GOT3 (cell line): ENCODE measurements at regions not wholly inside any gene's neighbourhood (a gene's known extent, or its start where the extent isn't known, plus 50 kb on each side); places are given as distances from the start of the nearest gene placed in this dataset.
"Not testable (repeated sequence)": the region's sequence is repeated elsewhere in the genome, so short reads cannot be mapped to it uniquely, and the experiment has no call there.

Experiments
- DNase-seq: peaks from one replicate; lab custom pipeline; 2025; ENCODE audit warnings: mixed read lengths; lab: John Stamatoyannopoulos, UW

GRCh38 chr2:186381573-186381972, 104.5 kb upstream of the ZC3H15 start:
- DNase-seq = no peak

GRCh38 chr2:186382932-186383331, 103.1 kb upstream of the ZC3H15 start:
- no peak for DNase-seq

DNA sequence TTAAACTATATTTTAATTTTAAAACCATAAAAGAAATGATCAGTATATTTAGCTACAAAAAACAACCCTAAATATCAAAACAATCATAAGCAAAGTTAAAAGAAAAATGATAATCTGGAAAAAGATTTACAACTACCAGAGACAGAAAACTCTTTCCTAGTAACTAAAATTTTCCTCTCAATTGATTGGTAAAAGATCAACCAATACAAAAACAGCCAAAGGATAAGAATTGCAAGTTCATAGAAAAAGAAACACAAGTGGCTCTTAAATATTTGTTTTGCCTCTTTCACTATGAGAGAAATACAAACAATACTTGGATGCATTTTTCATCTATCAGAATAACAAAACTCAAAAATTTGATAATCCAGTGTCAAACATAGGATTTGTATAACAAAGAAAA, 101.8 kb upstream of the ZC3H15 start:
- no peak for DNase-seq

GRCh38 chr2:186385638-186386201, 100.3 kb upstream of the ZC3H15 start:
- DNase-seq = not testable (repeated sequence)

DNA sequence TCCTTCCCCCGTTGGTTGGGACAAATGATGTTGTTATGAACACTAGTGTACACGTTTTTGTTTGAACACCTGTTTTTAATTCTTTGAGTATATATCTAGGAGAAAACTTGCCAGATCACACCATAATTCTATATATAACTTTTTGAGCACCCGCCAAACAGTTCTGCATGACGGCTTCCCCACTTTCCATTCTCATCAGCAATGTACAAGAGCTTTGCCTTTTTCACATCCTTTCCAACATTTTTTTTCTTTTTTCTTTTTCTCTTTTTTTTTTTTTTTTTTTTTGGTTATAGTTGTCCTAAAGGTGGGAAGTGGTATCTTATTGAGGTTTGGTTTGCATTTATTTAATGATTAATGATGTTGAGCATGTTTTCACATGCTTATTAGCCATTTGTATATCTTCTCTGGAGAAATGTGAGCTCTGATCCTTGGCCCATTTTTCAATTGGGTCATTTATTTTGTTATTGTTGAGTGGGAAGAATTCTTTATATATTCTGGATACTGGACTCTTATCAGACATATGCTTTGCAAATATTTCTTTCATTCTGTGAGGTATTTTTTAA, 86.9 kb upstream of the ZC3H15 start:
- no peak for DNase-seq

DNA sequence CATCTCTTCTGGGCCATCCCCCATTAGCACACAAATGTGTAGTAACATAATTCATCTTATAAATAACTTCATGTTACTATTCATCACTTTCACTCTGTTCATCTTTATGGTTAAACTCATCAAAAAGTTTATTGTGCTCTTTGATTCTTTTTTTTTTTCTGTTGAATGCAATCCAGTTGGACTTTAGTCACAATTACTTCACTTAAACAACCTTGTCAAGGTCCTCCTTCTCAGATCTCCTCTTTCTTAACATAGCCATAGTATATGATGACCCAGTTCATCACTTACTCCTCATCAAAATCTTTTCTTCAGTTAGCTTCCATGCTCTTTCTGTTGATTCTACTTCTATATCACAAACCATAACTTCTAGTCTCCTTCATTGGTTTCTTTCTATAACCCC, 80.2 kb upstream of the ZC3H15 start:
- DNase-seq = no peak

- no peak for DNase-seq
These were observed 78.4 kb upstream of the ZC3H15 start for GRCh38 chr2:186407611-186408010.

DNA sequence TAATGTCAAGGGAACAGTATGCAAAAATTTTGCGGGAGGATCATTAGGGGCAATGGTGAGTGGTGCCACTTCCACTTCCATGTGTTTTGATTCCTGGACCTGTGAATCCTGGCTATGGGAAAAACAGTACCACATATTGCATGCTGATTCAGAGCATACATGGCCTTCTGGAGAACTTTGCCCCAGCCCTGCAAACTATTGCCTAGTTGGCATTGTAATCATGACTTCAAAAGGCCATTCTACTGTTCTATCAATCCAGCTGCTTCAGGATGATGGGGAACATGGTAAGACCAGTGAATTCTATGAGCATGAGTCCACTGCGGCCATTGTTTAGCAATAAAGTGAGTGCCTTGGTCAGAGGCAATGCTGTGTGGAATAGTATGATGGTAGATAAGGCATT, 75.3 kb upstream of the ZC3H15 start:
- no peak for DNase-seq

GRCh38 chr2:186422226-186422625, 63.8 kb upstream of the ZC3H15 start:
- peak; percentile 10 for DNase-seq

DNA sequence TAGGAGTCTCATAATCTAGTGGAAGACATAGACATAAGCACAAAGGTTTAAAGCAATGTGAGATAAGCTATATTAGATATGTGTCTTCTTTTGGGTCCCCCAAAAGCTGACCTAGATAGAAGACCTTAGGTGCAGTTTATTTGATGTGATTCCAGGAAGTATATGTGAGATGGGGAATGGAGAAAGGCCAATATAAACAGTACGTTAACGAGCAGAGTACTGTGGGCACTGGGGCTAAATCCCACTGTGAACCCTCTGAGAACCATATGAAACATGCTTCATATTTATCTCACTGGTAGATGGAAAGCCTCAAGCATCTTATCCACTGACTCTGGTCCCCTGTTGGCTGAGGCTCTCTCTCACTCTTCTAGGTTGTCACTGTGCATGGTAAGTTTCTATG, 62.6 kb upstream of the ZC3H15 start:
- no peak for DNase-seq

GRCh38 chr2:186424265-186424664, 61.8 kb upstream of the ZC3H15 start:
- DNase-seq = no peak

- DNase-seq = no peak
These were observed 60.5 kb upstream of the ZC3H15 start for GRCh38 chr2:186425576-186425975.

- DNase-seq = no peak
These were observed 59.7 kb upstream of the ZC3H15 start for GRCh38 chr2:186426153-186427016.

- DNase-seq = not testable (repeated sequence)
These were observed 59.1 kb upstream of the ZC3H15 start for GRCh38 chr2:186427017-186427350.

GRCh38 chr2:186427970-186428369, 58.1 kb upstream of the ZC3H15 start:
- no peak for DNase-seq

GRCh38 chr2:186429104-186429503, 57.0 kb upstream of the ZC3H15 start:
- DNase-seq = no peak

- no peak for DNase-seq
These were observed 54.8 kb upstream of the ZC3H15 start for GRCh38 chr2:186431306-186431705.

DNA sequence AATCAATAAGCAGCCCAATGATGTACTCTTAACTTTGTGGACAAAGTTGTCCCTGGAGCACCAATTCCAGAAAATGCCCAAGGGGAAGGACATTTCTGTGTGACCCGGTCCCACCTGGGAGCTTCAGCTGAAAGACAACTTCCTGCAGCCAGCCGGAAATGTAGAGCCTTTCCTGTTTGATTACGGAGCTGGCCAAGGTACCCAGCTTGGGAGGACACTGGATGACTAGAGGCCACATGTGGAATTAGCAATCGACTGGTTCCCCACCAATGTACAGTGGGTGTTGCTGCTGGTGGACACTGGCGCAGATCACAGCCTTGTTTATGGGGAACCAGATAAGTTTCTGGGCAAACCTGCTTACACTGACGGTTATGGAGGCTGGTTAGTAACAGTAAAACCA, 53.0 kb upstream of the ZC3H15 start:
- no peak for DNase-seq

GRCh38 chr2:186433777-186434432, 52.2 kb upstream of the ZC3H15 start:
- no peak for DNase-seq
